H1 (cell line): ENCODE measurements at regions not wholly inside any gene's neighbourhood (a gene's known extent, or its start where the extent isn't known, plus 50 kb on each side); places are given as distances from the start of the nearest gene placed in this dataset.

ENCODE experiments used
- CTCF ChIA-PET: fragments of 300-600 bp; sonication (Branson Sonifier 250); formaldehyde crosslinking; loops from one replicate; lab custom pipeline; 2021; ENCODE audit not compliant: partially characterized antibody; lab: Charles Lee
- POLR2A ChIA-PET: fragments of 300-600 bp; sonication (Branson Sonifier 250); formaldehyde crosslinking; loops from one replicate; lab custom pipeline; 2021; ENCODE audit warnings: inconsistent platforms; ENCODE audit not compliant: partially characterized antibody; lab: Charles Lee
- DNase-seq, 2 experiments: peaks; one replicate each; pipeline versions ENCODE4 v3.0.0 to v3.0.0-alpha.2; 2010 to 2022; ENCODE audit warnings: low spot score in 2 of 2, low read depth in 1 of 2, mixed read lengths in 1 of 2
- FAIRE-seq: peaks from 2 replicates; lab custom pipeline; 2011; peaks lifted over from hg19 to GRCh38; lab: Jason Lieb, UNC
- H2AFZ ChIP-seq: 2 replicates; pipeline ENCODE4 v1.8.1; 2012; ENCODE audit warnings: low read length, inconsistent platforms
- H2AK5ac ChIP-seq: 2 replicates; pipeline ENCODE4 v1.6.1; 2013; ENCODE audit warnings: low read depth, low read length
- H2BK120ac ChIP-seq: replicated peaks from 2 replicates; pipeline ENCODE3; 2013; ENCODE audit warnings: low read depth, low read length, inconsistent platforms
- H2BK12ac ChIP-seq: 2 replicates; pipeline ENCODE4 v1.6.1; 2013; ENCODE audit warnings: low read depth, low read length
- H2BK15ac ChIP-seq: 2 replicates; pipeline ENCODE4 v1.6.1; 2013; ENCODE audit warnings: low read length
- H2BK20ac ChIP-seq: 2 replicates; pipeline ENCODE4 v1.6.1; 2013; ENCODE audit warnings: low read length
- H2BK5ac ChIP-seq: 2 replicates; pipeline ENCODE4 v1.6.1; 2013; ENCODE audit warnings: low read depth, low read length
- H3K14ac ChIP-seq: 2 replicates; pipeline ENCODE4 v1.6.1; 2013; ENCODE audit warnings: inconsistent platforms; ENCODE audit not compliant: insufficient read length
- H3K18ac ChIP-seq: 2 replicates; pipeline ENCODE4 v1.6.1; 2013; ENCODE audit warnings: low read length; ENCODE audit errors: extremely low read depth
- H3K23ac ChIP-seq: 2 replicates; pipeline ENCODE4 v1.6.1; 2013; ENCODE audit warnings: inconsistent platforms; ENCODE audit not compliant: insufficient read length
- H3K23me2 ChIP-seq: 2 replicates; pipeline ENCODE4 v1.6.1; 2013; ENCODE audit warnings: low read depth, low read length
- H3K27ac ChIP-seq: 2 replicates; pipeline ENCODE4 v1.6.1; 2011; ENCODE audit warnings: low read depth, low read length, inconsistent platforms
- H3K27me3 ChIP-seq, 4 experiments: replicated peaks in 1 of 4; 1 replicate in 1 of 4; 2 replicates in 3 of 4; pipeline versions ENCODE4 v1.6.1 to v1.8.1; 2011 to 2013; ENCODE audit warnings: low read length in 3 of 4, mild to moderate bottlenecking in 3 of 4, inconsistent platforms in 2 of 4, mixed read lengths in 2 of 4, moderate library complexity in 1 of 4; ENCODE audit not compliant: control insufficient read depth in 3 of 4, insufficient read depth in 3 of 4; ENCODE audit errors: extremely low read depth in 1 of 4
- H3K36me3 ChIP-seq, 4 experiments: 2 replicates each; pipeline versions ENCODE4 v1.6.1 to v1.8.1; 2011 to 2013; ENCODE audit warnings: mild to moderate bottlenecking in 4 of 4, low read length in 3 of 4, moderate library complexity in 2 of 4, control low read depth in 1 of 4, inconsistent platforms in 1 of 4; ENCODE audit not compliant: insufficient read depth in 4 of 4, control insufficient read depth in 2 of 4
- H3K4ac ChIP-seq: replicated peaks from 2 replicates; pipeline ENCODE3; 2013; ENCODE audit warnings: low read length, low read depth, mixed read lengths, inconsistent platforms; ENCODE audit not compliant: insufficient read length
- H3K4me1 ChIP-seq, 4 experiments: replicated peaks in 1 of 4; 1 replicate in 1 of 4; 2 replicates in 3 of 4; pipeline versions ENCODE4 v1.6.1 to v1.8.1; 2011 to 2013; ENCODE audit warnings: low read length in 3 of 4, inconsistent platforms in 2 of 4, mixed read lengths in 1 of 4; ENCODE audit not compliant: insufficient read depth in 4 of 4, control insufficient read depth in 3 of 4
- H3K4me2 ChIP-seq, 2 experiments: 2 replicates each; pipeline versions ENCODE4 v1.6.1 to v1.8.1; 2011 to 2013; ENCODE audit warnings: low read depth in 2 of 2, low read length in 2 of 2, control low read depth in 1 of 2, inconsistent platforms in 1 of 2, mild to moderate bottlenecking in 1 of 2; ENCODE audit not compliant: insufficient read depth in 1 of 2
- H3K4me3 ChIP-seq, 4 experiments: fragments of 200-600, 300-600 bp in 1 of 4; sonication (generic), shearing (Covaris generic), sonication (Bioruptor Twin) in 1 of 4; 2 replicates each; pipeline versions ENCODE4 v1.5.1 to v1.8.1; 2011 to 2016; ENCODE audit warnings: low read length in 4 of 4, low read depth in 3 of 4, control low read depth in 2 of 4, inconsistent platforms in 2 of 4, mild to moderate bottlenecking in 2 of 4, mixed read lengths in 1 of 4, moderate library complexity in 1 of 4; ENCODE audit not compliant: insufficient read depth in 2 of 4; ENCODE audit errors: extremely low read depth in 1 of 4
- H3K56ac ChIP-seq: replicated peaks from 2 replicates; pipeline ENCODE3; 2013; ENCODE audit warnings: low read depth, mild to moderate bottlenecking, mixed read lengths, low read length, inconsistent platforms; ENCODE audit not compliant: insufficient read length
- H3K79me1 ChIP-seq: 2 replicates; pipeline ENCODE4 v1.6.1; 2013; ENCODE audit warnings: low read depth, low read length, control low read depth
- H3K79me2 ChIP-seq, 2 experiments: 2 replicates each; pipeline versions ENCODE4 v1.6.1 to v1.8.1; 2012 to 2013; ENCODE audit warnings: low read length in 2 of 2, mild to moderate bottlenecking in 2 of 2, inconsistent platforms in 1 of 2; ENCODE audit not compliant: insufficient read depth in 2 of 2, control insufficient read depth in 1 of 2
- H3K9ac ChIP-seq, 4 experiments: replicated peaks in 1 of 4; 1 replicate in 1 of 4; 2 replicates in 3 of 4; pipeline versions ENCODE4 v1.6.1 to v1.8.1; 2011 to 2013; ENCODE audit warnings: low read depth in 3 of 4, low read length in 3 of 4, control low read depth in 2 of 4, mild to moderate bottlenecking in 2 of 4, moderate library complexity in 2 of 4, inconsistent platforms in 1 of 4; ENCODE audit errors: extremely low read depth in 1 of 4
- H3K9me3 ChIP-seq, 2 experiments: 2 replicates each; pipeline versions ENCODE4 v1.6.1 to v1.8.1; 2012 to 2013; ENCODE audit warnings: mild to moderate bottlenecking in 2 of 2, moderate library complexity in 2 of 2, control low read depth in 1 of 2, inconsistent platforms in 1 of 2, low read depth in 1 of 2, low read length in 1 of 2, mixed read lengths in 1 of 2; ENCODE audit not compliant: insufficient read depth in 2 of 2
- H4K20me1 ChIP-seq, 2 experiments: replicated peaks in 1 of 2; 2 replicates each; pipeline versions ENCODE3 to v1.8.1; 2011 to 2013; ENCODE audit warnings: inconsistent platforms in 2 of 2, low read length in 2 of 2, mild to moderate bottlenecking in 1 of 2; ENCODE audit not compliant: insufficient read depth in 2 of 2, control insufficient read depth in 1 of 2
- H4K5ac ChIP-seq: 2 replicates; pipeline ENCODE4 v1.6.1; 2013; ENCODE audit warnings: low read length, low read depth, mixed read lengths, inconsistent platforms; ENCODE audit not compliant: insufficient read length
- H4K8ac ChIP-seq: 2 replicates; pipeline ENCODE4 v1.8.0; 2013; ENCODE audit warnings: mild to moderate bottlenecking, moderate library complexity, low read length, inconsistent platforms; ENCODE audit not compliant: insufficient read depth; ENCODE audit errors: extremely low read depth
- H4K91ac ChIP-seq: replicated peaks from 2 replicates; pipeline ENCODE3; 2013; ENCODE audit warnings: low read length, mixed read lengths, inconsistent platforms; ENCODE audit not compliant: insufficient read length
- CBX5 ChIP-seq: fragments of 300-800, 300-1000 bp; sonication (generic); IDR thresholded peaks from 2 replicates; pipeline ENCODE4 v1.7.1; 2016; ENCODE audit warnings: antibody characterized with exemption, low read length, low read depth
- CTCF ChIP-seq, 3 experiments: IDR thresholded peaks; 1 replicate in 2 of 3; 2 replicates in 1 of 3; pipeline versions ENCODE4 v1.5.1 to v1.6.1; 2011; ENCODE audit warnings: low read length in 3 of 3, mild to moderate bottlenecking in 3 of 3, inconsistent platforms in 2 of 3, low read depth in 1 of 3, moderate library complexity in 1 of 3; ENCODE audit not compliant: insufficient read depth in 1 of 3; ENCODE audit errors: control extremely low read depth in 1 of 3
- KDM1A ChIP-seq: fragments of 200-600, 300-600 bp; sonication (generic); IDR thresholded peaks from 2 replicates; pipeline ENCODE4 v1.7.1; 2016; ENCODE audit warnings: mild to moderate bottlenecking, low read length, borderline replicate concordance
- KDM5A ChIP-seq: fragments of 200-600 bp; IDR thresholded peaks from 2 replicates; pipeline ENCODE4 v1.7.1; 2012; ENCODE audit warnings: mild to moderate bottlenecking, low read length, inconsistent platforms, mixed read lengths
- NRF1 ChIP-seq: IDR thresholded peaks from 2 replicates; pipeline ENCODE4 v1.6.1; 2011; ENCODE audit warnings: mild to moderate bottlenecking, low read depth, low read length, improper control_type of control experiment
- RNF2 ChIP-seq: fragments of 200-900, 300-1000 bp; sonication (generic); IDR thresholded peaks from 2 replicates; pipeline ENCODE4 v1.7.1; 2016; ENCODE audit warnings: borderline replicate concordance, low read depth, mild to moderate bottlenecking, antibody characterized with exemption, low read length; ENCODE audit not compliant: poor library complexity, severe bottlenecking; ENCODE audit errors: missing control alignments
- SIN3A ChIP-seq, 2 experiments: IDR thresholded peaks in 1 of 2; conservative IDR thresholded peaks in 1 of 2; 2 replicates each; pipeline ENCODE4 v1.6.1; 2011 to 2012; ENCODE audit warnings: low read length in 2 of 2, improper control_type of control experiment in 1 of 2, low read depth in 1 of 2, mild to moderate bottlenecking in 1 of 2
- SUZ12 ChIP-seq: fragments of 200-600 bp; sonication (generic); IDR thresholded peaks from 2 replicates; pipeline ENCODE4 v1.6.1; 2012; ENCODE audit warnings: mild to moderate bottlenecking, inconsistent platforms, low read length, moderate library complexity, mixed read lengths
- TEAD4 ChIP-seq: IDR thresholded peaks from 2 replicates; pipeline ENCODE4 v1.6.1; 2012; ENCODE audit warnings: low read depth, low read length, inconsistent platforms, mixed read lengths
- YY1 ChIP-seq: IDR thresholded peaks from 2 replicates; pipeline ENCODE4 v1.6.1; 2011; ENCODE audit warnings: low read depth, mild to moderate bottlenecking, low read length
- WGBS, 2 experiments: shearing (Covaris generic) in 1 of 2; methylation state at CpG; one replicate each; pipeline versions ENCODE4 v1.1.6 to v1.1.7; 2013 to 2015; ENCODE audit warnings: low lambda C conversion rate in 2 of 2, mixed read lengths in 2 of 2, inconsistent platforms in 1 of 2, low coverage in 1 of 2, missing lambda C conversion rate in 1 of 2; ENCODE audit not compliant: insufficient replicate concordance in 2 of 2, insufficient coverage in 1 of 2, insufficient read length in 1 of 2; ENCODE audit errors: extremely low coverage in 1 of 2, missing lambda C conversion rate in 1 of 2; 5-methylcytosine and 5-hydroxymethylcytosine counted together

- no peak overlapping the region for H4K8ac ChIP-seq
- H2BK15ac ChIP-seq: no peak overlapping the region
- no peaks in the 10 kb centered on the region for H3K79me1 ChIP-seq
- no peaks in the 10 kb centered on the region for H3K9me3 ChIP-seq
- H3K4me3 ChIP-seq: no peak overlapping the region
- FAIRE-seq (peak; percentile 60), DNase-seq (peak in 1 of 2 experiments; percentile 10)
- H4K20me1 ChIP-seq: peaks cover 0 to 3% of the 10 kb centered on the region in 2 experiments
- no peak overlapping the region for H4K5ac ChIP-seq
- WGBS, 2 experiments: 51% methylated on average over 6 of the region's 6 CpGs; no CpG with 5 or more reads in 1 of the 2 experiments
- no peaks in the 10 kb centered on the region for H3K4me1 ChIP-seq
- no peak overlapping the region for H4K91ac ChIP-seq
- CTCF ChIA-PET: interaction anchor here (0.7 to 1.2 kb wide), 4 partner anchors 10 to 334 kb away, joined by 3 to 4 read pairs (median 3); no protein-coding TSS in a partner anchor
- H2AFZ ChIP-seq: no peak overlapping the region
- H2BK20ac ChIP-seq: no peak overlapping the region
- no peak overlapping the region for H2BK12ac ChIP-seq
- H3K36me3 ChIP-seq: no peaks in the 10 kb centered on the region
- H2AK5ac ChIP-seq: no peak overlapping the region
- H3K27me3 ChIP-seq: no peaks in the 10 kb centered on the region; a peak in 1 of 7 replicates
- H3K9ac ChIP-seq: no peak overlapping the region
- no peak overlapping the region for H3K18ac ChIP-seq
- no peaks in the 10 kb centered on the region for H3K23me2 ChIP-seq
- H3K14ac ChIP-seq: no peak overlapping the region
- POLR2A ChIA-PET: no interaction called here
- H3K27ac ChIP-seq: no peak overlapping the region
- H3K4me2 ChIP-seq: no peak overlapping the region
- H3K4ac ChIP-seq: no peak overlapping the region
- no peak overlapping the region for H3K23ac ChIP-seq
- H2BK120ac ChIP-seq: no peak overlapping the region
- H2BK5ac ChIP-seq: no peak overlapping the region
- H3K79me2 ChIP-seq: no peaks in the 10 kb centered on the region
- H3K56ac ChIP-seq: no peak overlapping the region
- no peak for TF ChIP-seq KDM5A
- TF ChIP-seq CTCF (IDR thresholded peaks at IDR 0.05; ENCODE audit: control extremely low read depth in 1 of 3, insufficient read depth in 1 of 3, low read depth in 1 of 3, low read length in 3 of 3): peak in 2 of 3 experiments; percentile 74 to 77; a peak in 3 of 4 replicates
- TF ChIP-seq SIN3A (conservative IDR thresholded peaks at IDR 0.05 in 1 of 2, IDR thresholded peaks at IDR 0.05 in 1 of 2; ENCODE audit: low read depth in 1 of 2, low read length in 2 of 2): no peak
- no peak for TF ChIP-seq KDM1A
- peak; percentile 50; the same call in 1 of the 2 replicates for TF ChIP-seq YY1
- no peak for TF ChIP-seq NRF1
- no peak for TF ChIP-seq TEAD4
- no peak for TF ChIP-seq SUZ12
- no peak for TF ChIP-seq RNF2
- no peak for TF ChIP-seq CBX5
These were observed 244.3 kb downstream of the MTERF1 start for GRCh38 chr7:91636129-91636724.
